ENCODE measurements at regions not wholly inside any gene's neighbourhood (a gene's known extent, or its start where the extent isn't known, plus 50 kb on each side); places are given as distances from the start of the nearest gene placed in this dataset.

DNA sequence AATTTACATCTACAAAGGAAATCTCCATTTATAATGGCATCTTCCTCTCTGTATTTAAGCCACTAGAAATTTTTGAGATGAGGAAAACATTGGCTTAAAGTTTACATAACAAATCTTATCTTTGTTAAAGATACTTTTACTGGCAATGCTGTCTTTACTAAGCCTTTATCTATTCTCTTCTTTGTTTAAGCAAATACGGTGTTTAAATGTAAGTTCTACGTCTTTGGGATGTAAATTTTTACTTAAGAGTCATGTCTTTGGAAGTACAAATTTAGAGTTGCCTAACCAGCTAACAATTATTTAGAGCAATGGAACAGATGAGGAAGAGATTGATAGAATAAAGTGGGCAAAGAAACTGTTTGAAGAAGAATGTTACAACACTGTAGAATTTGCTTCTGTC lies 1024.0 kb upstream of the PCDH10 start:
- TF ChIP-seq, protein P1, sequence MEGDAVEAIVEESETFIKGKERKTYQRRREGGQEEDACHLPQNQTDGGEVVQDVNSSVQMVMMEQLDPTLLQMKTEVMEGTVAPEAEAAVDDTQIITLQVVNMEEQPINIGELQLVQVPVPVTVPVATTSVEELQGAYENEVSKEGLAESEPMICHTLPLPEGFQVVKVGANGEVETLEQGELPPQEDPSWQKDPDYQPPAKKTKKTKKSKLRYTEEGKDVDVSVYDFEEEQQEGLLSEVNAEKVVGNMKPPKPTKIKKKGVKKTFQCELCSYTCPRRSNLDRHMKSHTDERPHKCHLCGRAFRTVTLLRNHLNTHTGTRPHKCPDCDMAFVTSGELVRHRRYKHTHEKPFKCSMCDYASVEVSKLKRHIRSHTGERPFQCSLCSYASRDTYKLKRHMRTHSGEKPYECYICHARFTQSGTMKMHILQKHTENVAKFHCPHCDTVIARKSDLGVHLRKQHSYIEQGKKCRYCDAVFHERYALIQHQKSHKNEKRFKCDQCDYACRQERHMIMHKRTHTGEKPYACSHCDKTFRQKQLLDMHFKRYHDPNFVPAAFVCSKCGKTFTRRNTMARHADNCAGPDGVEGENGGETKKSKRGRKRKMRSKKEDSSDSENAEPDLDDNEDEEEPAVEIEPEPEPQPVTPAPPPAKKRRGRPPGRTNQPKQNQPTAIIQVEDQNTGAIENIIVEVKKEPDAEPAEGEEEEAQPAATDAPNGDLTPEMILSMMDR (IDR thresholded peaks at IDR 0.05) = no peak
- DNase-seq (ENCODE audit: low spot score) = no peak
- Histone ChIP-seq H3K4me3 (no peak overlapping the region), H3K27ac (no peak overlapping the region)

DNA sequence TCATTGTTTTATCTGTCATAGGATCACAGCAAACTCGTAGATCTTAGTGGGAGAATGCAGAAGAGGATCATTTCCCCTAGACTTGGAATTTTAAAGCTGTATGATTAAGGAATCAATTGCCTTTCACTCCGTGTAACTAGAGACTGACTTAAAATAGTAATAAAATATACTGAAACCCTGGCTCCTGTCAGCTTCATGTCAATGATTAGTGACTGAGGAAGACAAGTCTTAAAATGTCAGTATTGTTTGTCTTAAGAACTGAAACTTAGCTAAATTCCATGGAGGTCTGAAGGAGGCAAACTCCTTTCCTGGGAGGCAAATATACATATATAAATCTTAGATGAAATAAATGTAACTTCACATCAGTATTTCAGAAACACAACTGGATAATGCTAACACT lies 1016.7 kb upstream of the PCDH10 start:
- H3K27ac ChIP-seq = no peak overlapping the region
- DNase-seq (ENCODE audit: low spot score) = no peak
- TF ChIP-seq, protein P1 (IDR thresholded peaks at IDR 0.05) = no peak
- no peak overlapping the region for H3K4me3 ChIP-seq

DNA sequence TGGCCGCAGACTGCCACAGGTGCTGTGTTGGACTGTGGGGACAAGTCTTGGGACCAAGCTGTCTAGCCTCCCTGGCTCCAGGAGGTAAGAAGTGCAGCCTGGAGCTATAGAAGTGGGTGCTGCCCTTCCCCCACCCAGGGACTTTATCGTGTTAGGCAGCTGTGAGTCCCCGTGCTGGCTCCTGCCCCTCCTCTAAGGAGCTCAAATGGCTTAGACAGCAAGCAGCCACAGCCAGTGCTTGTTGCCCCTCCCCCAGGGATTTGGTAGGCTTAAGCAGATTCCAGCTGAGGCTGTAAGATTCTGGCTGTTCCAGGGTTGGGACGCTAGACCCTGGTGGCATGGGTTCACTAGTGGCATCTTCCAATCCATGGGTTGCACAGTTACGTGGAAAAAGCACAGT lies 979.4 kb upstream of the PCDH10 start:
- DNase-seq (ENCODE audit: low spot score) = no peak
- no peak overlapping the region for H3K27ac ChIP-seq
- TF ChIP-seq, protein P1 (IDR thresholded peaks at IDR 0.05) = no peak
- H3K4me3 ChIP-seq = no peak overlapping the region

DNA sequence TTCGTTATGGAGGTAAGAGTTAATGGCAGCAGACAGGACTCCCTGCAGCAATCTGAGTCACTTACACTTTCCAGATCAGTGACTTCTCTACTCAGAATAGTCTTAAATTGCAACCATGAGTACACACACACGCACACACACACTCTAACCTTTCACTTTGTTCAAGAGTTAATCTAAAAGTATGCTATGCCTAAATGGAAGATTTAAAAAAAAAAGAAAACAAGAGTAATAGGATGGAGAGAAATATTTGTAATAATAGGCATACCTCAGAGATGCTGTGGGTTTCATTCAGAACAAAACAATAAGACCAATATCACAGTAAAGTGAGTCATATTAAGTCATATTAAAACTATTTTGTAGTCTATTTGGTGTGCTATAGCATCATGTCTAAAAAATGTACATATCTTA lies 969.1 kb upstream of the PCDH10 start:
- Histone ChIP-seq H3K27ac (no peak overlapping the region), H3K4me3 (no peak overlapping the region)
- TF ChIP-seq, protein P1 (IDR thresholded peaks at IDR 0.05) = no peak
- no peak for DNase-seq (ENCODE audit: low spot score)

DNA sequence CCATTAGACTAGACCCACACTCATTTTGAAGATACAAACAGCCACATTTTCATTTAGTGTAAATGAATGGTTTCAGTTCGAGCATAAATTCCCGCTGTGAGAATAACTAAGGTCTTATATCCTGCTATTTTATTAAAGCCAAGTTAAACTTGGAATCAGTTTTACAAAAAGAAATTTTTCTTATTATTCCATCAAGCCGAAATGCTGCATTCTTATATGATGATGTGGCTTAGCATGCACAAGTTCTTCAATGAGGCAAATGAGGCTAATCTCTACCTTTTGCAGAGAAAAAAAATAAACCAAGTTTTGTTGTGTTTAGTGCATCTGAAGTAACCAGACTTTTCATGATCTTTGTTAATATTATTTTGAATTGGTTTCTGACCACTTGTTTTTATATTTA lies 953.9 kb upstream of the PCDH10 start:
- H3K4me3 ChIP-seq = no peak overlapping the region
- DNase-seq (ENCODE audit: low spot score) = no peak
- TF ChIP-seq, protein P1 (IDR thresholded peaks at IDR 0.05) = no peak
- H3K27ac ChIP-seq = no peak overlapping the region

DNA sequence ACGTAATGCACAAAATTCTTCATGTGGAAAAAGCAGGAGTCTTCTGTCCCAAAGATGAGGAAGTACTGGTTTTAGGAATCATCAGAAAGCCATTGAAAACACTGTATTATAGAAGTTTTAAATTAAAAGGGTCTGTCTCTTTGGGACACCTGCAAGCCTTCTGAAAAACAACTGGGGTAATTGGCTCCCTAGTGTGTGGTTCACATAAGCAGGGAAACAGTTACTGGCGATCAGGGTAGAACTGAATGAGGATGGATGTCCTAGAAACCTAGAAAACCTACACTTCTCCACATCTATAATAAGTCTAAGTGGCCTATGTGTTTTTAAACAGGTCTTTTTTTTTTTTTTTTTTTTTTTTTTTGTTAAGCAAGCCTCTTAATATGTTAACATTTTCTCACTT lies 945.5 kb upstream of the PCDH10 start:
- Histone ChIP-seq H3K27ac (no peak overlapping the region), H3K4me3 (no peak overlapping the region)
- TF ChIP-seq, protein P1 (IDR thresholded peaks at IDR 0.05) = no peak
- DNase-seq (ENCODE audit: low spot score) = no peak

DNA sequence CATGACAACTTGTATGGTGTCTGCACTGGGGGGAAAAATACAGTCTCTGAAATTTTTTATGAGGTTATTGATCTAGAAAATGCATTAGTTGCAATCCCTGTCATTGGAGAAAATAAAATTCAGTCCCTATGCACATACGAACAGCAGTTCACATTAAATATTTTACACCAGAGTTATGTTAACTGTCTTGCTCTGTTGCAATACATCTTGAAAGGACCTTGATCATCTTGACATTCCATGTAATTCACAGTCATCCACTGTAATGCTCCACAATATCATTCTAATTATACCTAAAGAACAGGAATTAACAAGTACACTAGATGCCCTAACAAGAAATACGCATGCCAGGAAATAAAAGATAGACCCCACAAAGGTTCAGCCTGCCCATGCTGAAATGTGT lies 934.6 kb upstream of the PCDH10 start:
- no peak overlapping the region for H3K27ac ChIP-seq
- no peak for DNase-seq (ENCODE audit: low spot score)
- TF ChIP-seq, protein P1 (IDR thresholded peaks at IDR 0.05) = no peak
- no peak overlapping the region for H3K4me3 ChIP-seq

All from coronary artery (tissue), 2 donors.